GM12864 (cell line): ENCODE measurements at regions not wholly inside any gene's neighbourhood (a gene's known extent, or its start where the extent isn't known, plus 50 kb on each side); places are given as distances from the start of the nearest gene placed in this dataset.

Experiments used
- DNase-seq: peaks from one replicate; pipeline ENCODE4 v3.0.0-alpha.2; 2011; ENCODE audit warnings: low read depth
- H3K4me3 ChIP-seq: 2 replicates; pipeline ENCODE4 v1.5.1; 2011; ENCODE audit warnings: mild to moderate bottlenecking, low read depth, low read length, control low read depth
- CTCF ChIP-seq: IDR thresholded peaks from 2 replicates; pipeline ENCODE4 v1.5.1; 2011; ENCODE audit warnings: low read depth, mild to moderate bottlenecking, moderate library complexity, low read length, control low read depth, inconsistent platforms; ENCODE audit errors: missing control alignments

- no peak overlapping the region for H3K4me3 ChIP-seq
- no peak for TF ChIP-seq CTCF
- no peak for DNase-seq
Measured at GRCh38 chr10:60711496-60711895, 66.8 kb upstream of the CDK1 start.

GRCh38 chr10:60710041-60710440 lies 68.2 kb upstream of the CDK1 start:
- no peak overlapping the region for H3K4me3 ChIP-seq
- TF ChIP-seq CTCF, result no peak
- no peak for DNase-seq

- no peak for TF ChIP-seq CTCF
- H3K4me3 ChIP-seq, result no peak overlapping the region
- no peak for DNase-seq
Measured at GRCh38 chr10:60708666-60709065, 69.6 kb upstream of the CDK1 start.

GRCh38 chr10:60707841-60708240 lies 70.4 kb upstream of the CDK1 start:
- H3K4me3 ChIP-seq, result no peak overlapping the region
- no peak for DNase-seq
- no peak for TF ChIP-seq CTCF

- H3K4me3 ChIP-seq, result no peak overlapping the region
- no peak for DNase-seq
- TF ChIP-seq CTCF, result no peak
Measured at GRCh38 chr10:60706146-60706545, 72.1 kb upstream of the CDK1 start.

- no peak for DNase-seq
- no peak for TF ChIP-seq CTCF
Measured at GRCh38 chr10:60705376-60705775, 72.9 kb upstream of the CDK1 start.

GRCh38 chr10:60704471-60704870 lies 73.8 kb upstream of the CDK1 start:
- TF ChIP-seq CTCF, result no peak
- H3K4me3 ChIP-seq, result no peak overlapping the region
- no peak for DNase-seq

More at GRCh38 chr10:60705376-60705775, 72.9 kb upstream of the CDK1 start:
- H3K4me3 ChIP-seq, result no peak overlapping the region
